DMS114 treated with DMSO at 0.1 percent for 48 hours (cell line): ENCODE measurements at regions not wholly inside any gene's neighbourhood (a gene's known extent, or its start where the extent isn't known, plus 50 kb on each side); places are given as distances from the start of the nearest gene placed in this dataset.

Experiments
- DNase-seq: peaks from one replicate; lab custom pipeline; 2025; ENCODE audit not compliant: unreplicated experiment; lab: John Stamatoyannopoulos, UW

DNA sequence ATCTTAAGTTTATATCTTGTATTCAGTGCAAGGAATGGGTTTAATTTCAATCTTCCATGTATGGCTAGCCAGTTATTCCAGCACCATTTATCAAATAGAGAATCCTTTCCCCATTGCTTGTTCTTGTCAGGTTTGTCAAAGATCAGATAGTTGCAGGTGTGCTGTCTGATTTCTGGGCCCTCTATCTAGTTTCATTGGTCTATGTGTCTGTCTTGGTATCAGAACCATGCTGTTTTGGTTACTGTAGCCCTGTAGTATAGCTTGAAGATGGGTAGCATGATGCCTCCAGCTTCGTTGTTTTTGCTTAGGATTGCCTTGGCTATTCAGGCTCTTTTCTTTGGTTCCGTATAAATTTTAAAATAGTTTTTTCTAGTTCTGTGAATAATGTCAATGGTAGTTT lies 200.0 kb downstream of the MANEA start:
- DNase-seq: no peak

DNA sequence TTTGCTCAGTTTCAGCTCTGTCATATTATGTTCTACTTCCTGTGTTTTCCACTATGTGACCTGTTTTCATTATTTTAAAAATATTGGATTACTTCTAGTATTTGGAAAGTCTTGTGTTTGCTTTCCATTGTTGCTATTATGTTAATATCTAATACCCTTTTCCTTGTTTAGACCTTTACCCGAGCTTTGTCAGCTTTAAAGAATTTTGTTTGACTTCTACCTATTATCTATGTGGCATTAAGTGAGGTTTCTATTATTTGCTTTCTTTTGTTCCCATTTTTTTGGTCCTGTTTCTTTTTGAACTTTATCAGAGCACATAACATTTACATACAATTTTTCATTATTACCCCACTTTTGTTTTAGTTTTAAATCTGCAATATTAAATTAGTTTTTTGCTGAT lies 202.7 kb downstream of the MANEA start:
- DNase-seq: no peak

DNA sequence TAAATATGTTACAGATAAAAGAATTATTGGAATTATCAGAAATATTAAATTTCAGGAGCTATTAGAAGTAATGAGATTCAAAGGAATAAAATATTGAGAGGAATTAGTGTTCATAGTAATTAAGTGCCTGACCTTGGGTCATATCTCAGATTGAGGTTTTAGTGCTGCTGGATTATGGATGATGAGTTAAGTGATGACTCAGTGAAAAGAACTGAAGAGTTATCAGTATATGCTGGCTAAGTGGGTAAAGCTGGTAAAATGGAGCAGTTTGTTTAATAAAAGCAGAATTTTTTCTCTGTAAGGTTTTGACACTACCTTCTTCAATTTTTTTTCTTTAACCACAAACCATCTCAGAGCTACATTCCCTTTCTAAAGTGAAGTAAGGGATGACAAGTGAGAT lies 206.7 kb downstream of the MANEA start:
- DNase-seq: no peak

DNA sequence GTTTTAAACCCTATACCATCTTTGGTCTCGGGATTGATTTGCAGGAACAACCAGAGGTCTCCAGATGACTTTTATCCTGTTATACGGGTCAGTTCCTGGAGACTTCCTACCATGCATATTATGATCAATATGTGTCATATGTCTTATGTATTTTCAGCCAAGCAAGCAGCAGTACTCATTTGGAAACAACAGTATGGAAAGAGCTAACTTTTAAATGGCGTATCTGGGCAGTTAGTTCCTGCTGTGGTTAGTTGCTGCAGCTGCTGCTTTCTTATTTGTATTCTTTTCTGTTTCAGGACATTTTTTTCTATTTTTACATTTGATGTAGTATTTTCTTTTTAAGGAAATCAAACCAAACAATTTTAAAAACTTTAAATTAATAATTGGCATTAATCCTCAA lies 207.5 kb downstream of the MANEA start:
- no peak for DNase-seq

DNA sequence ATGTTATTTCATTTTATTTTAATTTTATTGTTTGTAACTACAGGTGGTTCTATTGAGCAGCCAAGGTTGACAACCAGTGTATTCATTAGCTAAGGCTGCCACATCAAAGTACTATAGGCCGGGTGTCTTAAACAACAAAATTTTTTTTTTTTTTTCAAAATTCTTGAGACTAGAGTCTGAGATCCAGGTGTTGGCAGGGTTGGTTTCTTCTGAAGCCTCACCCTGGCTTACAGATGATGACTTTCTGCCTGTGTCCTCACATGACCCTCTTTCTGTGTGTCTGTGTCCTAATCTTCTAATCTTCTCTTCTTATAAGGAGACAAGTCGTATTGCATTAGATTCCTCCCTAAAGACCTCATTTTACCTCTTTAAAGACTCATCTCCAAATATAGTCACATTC lies 208.4 kb downstream of the MANEA start:
- no peak for DNase-seq

DNA sequence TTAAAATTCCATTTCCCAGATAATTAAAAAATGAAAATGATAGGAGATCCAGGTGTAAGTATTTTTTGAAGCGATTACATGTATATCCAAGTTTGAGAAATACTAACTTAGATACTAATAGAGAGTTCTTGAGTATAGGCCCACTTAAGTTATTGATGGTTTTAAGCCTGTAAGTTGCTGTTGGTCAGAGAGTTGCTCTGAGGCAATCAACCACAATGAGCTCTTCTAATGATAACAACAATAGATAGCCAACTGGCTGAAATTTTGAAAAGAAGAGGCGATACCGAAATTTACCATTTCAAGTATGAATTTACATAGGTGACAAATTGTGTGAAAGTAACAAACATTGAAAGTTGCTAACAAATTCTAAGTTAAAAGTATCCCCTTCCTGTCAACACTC lies 209.5 kb downstream of the MANEA start:
- no peak for DNase-seq

DNA sequence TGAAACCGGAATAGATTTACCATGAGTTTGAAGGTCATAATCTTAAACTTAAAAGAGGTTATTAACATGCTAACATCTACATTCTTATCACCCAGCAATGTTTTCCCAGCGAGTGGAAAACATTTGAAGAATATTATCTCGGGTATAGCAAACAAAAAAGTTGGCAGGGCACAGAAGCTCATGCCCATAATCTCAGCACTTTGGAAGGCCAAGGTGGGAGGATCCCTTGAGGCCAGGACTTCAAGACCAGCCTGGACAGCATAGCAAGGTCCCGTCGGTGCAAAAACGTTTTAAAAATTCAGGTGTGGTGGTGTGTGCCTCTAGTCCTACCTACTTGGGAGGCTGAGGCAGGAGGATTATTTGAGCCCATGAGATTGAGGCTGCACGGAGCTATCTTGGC lies 213.5 kb downstream of the MANEA start:
- DNase-seq: no peak

DNA sequence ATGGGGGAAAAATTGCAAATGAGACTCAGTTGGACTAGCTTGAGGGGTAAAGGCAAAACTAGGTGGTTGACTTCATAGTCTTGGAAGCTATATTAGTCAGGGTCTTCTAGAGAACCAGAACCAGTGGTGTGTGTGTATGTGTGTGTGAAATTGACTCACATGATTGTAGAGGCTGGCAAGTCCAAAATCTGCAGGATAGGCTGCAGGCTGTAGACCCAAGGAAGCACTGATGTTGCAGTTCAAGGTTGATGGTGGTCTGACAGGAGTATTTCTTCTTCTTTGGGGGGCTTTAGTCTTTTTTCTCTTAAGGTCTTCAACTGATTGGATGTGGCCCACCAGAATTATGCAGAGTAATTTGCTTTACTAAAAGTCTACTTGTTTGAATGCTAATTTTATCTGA lies 217.4 kb downstream of the MANEA start:
- no peak for DNase-seq

DNA sequence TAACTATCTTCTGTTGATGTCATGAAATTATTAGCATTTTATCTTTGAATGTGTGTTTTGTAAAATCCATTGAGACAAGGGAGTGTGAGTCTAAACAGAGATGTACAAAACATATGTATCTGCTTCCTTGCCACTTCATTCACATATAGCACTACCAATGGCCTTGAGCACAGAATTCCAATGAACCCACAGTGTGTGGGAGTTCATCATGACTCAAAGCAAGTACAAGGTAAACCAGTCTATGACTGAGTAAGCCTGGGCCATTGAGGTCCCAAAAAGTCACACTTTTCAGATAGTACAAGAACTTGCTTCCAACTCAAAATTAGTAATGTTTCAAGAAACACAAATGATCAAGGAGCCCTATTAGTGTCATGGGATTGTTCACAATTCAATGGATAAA lies 218.6 kb downstream of the MANEA start:
- DNase-seq: no peak

DNA sequence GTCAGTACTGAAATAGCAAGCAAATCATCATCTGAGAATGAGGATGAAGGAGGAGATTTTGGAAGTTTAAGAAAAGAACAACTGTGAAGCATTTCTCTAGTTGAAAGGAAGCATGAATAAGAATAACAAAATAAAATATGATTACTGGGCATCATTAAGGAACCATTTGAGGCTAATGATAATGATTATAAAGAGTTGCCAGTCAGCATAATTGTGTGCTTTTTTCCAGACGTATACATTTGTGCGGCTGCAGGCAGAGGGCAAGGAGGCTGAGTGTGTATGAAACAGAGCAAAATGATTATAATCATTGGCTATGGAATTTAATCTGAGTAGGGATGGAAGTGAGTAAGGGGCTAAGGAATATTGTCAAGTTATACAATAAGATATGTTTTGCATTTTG lies 218.7 kb upstream of the FUT9 start:
- DNase-seq: no peak

DNA sequence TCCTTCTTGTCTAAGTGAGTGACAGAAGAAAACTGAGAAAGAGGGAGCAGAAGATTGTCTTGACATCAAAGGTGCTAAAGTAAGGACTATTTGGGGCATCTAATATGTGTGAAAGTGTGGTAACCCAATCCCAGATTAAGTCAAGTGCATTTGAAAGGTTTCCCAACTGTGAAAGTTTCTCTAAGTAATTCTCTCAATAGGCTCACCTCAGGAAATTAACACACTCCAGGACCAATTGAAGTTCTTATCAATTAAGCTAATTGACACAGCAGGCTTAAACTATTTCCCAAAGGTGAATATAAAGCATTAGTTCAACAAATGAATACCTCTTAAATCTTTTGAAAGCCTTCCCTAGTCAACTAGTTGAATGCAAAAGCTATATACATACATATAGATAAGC lies 212.8 kb upstream of the FUT9 start:
- DNase-seq: no peak

DNA sequence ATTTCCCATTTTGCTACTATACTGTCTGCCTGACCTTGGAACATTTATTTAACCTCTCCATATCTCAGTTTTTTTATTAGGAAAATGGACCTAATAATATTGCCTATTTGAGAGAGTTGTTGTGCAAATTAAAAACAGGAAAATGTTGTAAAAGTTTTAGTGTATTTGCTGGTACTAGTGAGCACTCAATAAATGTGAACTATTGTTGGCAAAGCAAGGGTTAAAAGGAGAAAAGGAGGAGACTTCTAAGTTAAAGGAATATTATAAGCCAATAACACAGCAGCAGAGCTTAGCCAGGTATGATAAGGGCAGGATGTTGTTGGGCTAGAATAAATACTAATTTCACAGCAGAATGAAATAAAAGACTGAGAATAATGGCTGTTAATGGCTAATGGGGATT lies 211.9 kb upstream of the FUT9 start:
- DNase-seq: no peak

DNA sequence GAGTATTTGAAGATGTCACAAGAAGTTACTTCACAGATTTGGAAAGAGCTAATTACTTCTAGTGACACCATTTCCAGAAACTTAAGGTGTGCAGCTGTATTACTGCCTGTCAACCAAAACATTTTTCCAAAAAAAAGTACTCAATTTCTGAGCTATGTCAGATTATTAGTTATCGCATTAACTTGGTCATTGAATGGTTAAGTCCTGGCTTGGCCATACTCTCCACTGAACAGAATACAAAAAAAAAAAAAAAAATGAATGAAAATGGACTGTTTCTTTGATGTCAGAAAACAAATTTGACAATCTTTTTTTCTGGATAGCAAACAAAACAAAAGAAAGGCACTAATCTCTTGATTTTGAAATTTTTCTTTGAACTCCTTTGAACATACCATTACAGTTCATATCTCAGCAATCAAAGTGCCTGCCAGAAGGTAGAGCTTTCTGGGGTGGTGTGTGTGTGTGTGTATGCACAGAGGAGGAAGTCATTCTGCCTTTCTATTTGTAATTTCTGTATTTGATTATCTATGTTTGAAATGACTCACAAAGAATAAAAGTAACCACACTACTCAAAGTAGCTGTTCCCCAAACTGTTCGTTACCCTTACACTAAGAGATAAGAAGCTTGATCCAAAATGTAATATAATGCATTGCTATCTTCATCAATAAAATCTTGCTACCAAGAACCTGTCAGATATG lies 210.8 kb upstream of the FUT9 start:
- no peak for DNase-seq

DNA sequence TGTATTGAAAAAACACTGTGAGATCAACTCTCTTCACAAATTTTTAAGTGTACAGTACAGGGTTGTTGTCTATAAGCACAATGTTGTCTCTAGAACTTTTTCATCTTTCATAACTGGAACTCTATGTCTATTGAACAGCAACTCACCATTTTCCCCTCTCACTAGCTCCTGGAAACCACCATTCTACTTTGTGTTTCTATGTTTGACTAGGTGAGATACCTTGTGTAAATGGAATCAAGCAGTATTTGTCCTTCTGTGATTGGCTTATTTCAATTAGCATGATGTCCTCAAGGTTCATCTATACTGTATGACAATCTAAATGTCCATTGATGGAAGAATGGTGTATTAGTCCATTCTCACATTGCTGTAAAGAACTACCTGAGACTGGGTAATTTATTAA lies 210.1 kb upstream of the FUT9 start:
- no peak for DNase-seq

DNA sequence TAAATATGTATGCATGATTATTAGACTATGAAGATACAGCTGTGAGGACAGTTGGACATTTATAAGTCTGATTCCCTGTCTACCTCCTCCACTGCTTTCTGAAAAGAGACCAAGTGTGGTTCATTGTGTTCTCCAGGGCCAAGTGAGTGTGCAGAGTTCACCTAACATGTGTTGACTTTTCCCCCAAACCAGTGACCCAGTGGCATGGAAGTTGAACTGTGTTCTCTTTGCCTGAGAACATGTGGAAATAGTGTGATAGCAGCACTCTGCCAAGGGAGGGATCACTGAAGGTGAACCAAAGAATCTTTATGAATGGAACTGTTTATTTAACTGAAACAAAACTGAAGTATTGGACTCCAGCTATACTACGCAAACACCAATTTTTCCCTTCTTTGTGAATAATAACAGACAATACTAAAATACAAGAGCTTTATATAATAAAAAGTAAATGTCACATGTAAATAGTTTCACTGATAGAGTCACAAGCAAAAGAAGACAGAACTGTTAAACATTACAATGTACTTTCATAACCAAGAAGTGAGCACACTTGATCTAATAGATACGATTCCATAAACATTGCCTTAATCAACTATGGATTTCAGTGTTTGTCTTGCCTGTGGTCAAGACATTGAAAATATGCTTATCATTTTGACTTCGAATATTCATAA lies 200.3 kb upstream of the FUT9 start:
- DNase-seq: no peak

DNA sequence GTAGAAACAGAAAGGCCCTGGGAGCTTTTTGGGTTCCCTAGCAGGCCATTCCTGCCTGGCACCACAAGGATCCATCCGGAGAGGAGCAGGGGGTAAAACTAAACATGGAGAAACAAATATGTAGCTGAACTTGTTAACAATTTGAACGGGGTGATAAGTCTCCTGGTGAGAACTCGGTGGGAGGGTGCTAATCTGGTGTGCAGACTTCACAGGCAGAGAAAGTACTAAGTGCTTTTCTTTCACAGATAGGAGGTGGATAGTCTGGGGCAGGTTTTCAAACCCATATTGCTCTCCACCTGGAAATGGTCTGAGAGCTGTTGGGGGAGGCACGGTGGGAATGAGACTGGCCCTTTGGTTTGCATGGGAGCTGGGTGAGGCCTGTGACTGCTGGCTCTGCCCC lies 196.3 kb upstream of the FUT9 start:
- DNase-seq: no peak

DNA sequence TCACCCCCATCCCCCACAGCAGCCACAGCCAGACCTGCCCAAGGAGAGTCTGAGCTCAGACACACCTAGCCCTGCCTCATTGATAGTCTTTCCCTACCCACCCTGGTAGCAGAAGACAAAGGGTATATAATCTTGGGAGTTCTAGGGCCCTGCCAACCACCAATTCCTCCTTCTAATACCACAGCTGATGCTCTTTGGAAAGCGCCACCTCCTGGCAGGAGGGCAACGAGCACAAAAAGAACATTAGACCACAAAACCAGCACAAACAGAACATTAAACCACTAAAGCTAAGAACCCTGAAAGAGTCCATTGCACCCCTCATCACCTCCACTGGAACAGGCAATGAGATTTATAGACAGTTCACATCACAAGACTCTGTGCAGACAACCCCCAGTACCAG lies 195.8 kb upstream of the FUT9 start:
- no peak for DNase-seq

DNA sequence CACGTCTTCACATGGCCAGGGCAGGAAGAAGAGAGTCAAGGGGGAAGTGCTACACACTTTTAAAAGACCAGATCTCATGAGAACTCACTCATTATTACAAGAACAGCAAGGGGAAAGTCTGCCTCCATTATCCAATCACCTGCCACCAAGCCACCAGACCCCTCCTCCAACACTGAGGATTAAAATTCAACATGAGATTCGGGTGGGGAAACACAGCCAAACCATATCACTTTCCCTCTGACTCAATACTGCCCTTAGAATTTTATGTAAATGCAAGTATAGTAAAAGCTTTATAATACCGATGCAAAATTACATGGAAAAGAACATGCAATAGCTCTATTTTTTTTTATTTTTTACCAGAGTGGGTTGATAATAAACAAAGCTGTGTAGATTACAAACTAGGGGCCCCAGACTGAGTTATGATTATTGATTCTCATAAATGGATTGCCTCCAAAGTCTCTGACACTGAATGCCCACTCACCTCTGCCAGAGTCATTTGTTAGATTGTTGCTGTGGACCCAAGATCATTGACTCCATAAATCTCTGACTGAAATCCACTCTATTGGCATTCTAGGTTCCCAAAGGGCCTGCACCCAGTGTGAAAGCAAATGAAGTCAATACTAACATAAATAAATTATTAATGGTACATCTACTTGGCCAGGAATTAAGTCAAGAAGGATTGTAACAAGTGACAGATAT lies 184.8 kb upstream of the FUT9 start:
- DNase-seq: no peak

DNA sequence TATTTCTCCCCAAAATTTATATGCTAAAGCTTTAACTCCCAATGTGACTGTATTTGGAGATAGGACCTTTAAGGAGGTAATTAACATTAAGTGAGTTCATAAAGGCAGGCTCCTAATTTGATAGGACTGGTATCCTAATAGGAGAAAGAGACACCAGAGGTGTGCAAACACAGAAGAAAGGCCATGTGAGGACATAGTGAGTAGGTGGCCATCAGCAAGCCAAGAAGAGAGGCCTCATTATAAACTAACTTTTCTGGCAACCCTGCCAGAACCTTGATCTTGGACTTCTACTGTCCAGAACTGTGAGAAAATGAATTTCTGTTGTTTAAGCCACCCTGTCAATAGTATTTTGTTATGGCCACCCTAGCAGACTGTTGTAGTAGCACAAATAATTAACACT lies 177.9 kb upstream of the FUT9 start:
- no peak for DNase-seq

DNA sequence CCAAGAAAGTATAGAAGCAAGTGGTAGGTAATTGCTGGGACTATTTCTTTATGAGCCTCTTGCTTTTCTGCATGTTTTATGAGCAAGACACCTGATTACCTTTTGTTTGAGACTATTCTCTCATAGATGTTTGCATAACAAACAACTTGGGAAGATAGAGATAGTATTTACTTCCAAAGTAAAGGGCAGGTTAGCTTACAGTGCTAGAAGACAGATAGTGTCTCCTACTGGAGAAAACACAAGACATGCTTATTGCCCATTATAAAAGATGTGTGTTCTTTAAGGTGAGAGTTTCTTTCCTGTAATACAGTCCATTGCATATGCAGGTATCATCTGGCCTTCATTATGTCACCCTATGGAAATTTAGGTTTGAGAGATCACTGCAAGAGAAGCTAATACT lies 174.2 kb upstream of the FUT9 start:
- no peak for DNase-seq

DNA sequence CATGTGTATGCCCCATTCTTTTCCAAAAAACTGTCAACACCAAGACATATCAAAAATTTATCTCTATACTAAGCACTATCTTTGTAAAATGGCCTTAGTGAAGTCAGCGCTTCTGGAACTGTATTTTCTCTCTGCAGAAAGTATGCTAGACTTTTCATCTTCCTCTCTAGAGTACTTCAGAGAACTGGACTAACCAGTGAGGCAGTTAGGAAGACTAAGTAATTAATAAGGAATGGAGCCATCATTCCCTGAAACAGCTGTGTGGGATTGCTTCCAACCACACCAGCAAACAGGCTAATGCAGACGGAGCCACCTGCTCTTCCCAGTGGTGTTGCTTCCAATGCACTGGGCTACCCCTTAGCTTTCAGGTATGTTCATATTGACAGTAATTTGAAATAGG lies 169.1 kb upstream of the FUT9 start:
- DNase-seq: no peak

DNA sequence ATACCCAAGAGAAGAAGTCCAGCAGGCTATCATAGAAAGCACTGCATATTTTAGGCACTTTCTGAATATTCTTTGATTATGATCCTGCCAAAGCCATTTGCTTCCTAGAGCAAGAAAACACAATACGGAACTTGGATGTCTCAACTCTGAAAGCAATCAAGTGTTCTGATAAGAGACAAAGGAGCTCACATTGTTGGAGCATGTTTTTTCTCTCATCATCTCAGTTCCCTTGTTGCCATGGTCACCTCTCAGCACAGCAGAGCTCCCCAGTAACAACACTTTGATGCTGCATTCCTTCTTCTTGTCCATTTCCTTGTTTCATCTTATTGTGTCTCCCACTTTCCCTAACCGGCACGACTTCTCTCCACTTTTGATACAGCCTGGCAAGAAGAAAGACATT lies 168.7 kb upstream of the FUT9 start:
- DNase-seq: no peak

DNA sequence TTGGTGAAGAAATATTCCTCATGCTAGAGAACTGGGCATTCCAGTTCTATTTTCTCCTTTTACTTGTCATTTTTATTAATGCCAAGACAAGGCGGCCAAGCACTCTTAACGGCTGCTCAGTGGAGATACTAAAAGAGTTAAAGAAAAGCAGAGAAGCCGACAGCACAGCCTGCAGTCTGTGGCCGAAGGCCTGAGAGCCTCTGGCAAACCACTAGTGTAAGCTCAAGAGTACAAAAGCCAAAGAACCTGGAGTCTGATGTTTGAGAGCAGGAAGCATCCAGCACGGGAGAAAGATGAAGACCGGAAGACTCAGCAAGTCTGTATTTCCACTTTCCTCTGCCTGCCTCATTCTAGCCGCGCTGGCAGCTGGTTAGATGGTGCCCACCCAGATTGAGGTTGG lies 167.1 kb upstream of the FUT9 start:
- no peak for DNase-seq
